Skeletal muscle tissue (tissue), 3 donors: ENCODE measurements at regions not wholly inside any gene's neighbourhood (a gene's known extent, or its start where the extent isn't known, plus 50 kb on each side); places are given as distances from the start of the nearest gene placed in this dataset.

Experiments
- H3K27ac ChIP-seq: one replicate; pipeline ENCODE4 v1.7.0; 2013; ENCODE audit warnings: mild to moderate bottlenecking, low read depth, low read length, inconsistent platforms
- H3K27me3 ChIP-seq, 3 donors: one replicate each; pipeline ENCODE4 v1.7.0; 2013; ENCODE audit warnings: low read length in 3 of 3; ENCODE audit not compliant: control insufficient read depth in 3 of 3, insufficient read depth in 3 of 3
- H3K36me3 ChIP-seq, 3 donors: one replicate each; pipeline ENCODE4 v1.7.0; 2013; ENCODE audit warnings: low read length in 3 of 3; ENCODE audit not compliant: control insufficient read depth in 3 of 3, insufficient read depth in 3 of 3
- H3K4me1 ChIP-seq, 3 donors: one replicate each; pipeline ENCODE4 v1.7.0; 2013; ENCODE audit warnings: low read length in 3 of 3, mild to moderate bottlenecking in 3 of 3; ENCODE audit not compliant: control insufficient read depth in 3 of 3, insufficient read depth in 3 of 3
- H3K4me3 ChIP-seq, 3 donors: one replicate each; pipeline ENCODE4 v1.7.0; 2013; ENCODE audit warnings: low read length in 3 of 3
- H3K9ac ChIP-seq, 3 donors: one replicate each; pipeline ENCODE4 v1.7.0; 2013; ENCODE audit warnings: low read length in 3 of 3, mild to moderate bottlenecking in 3 of 3, moderate library complexity in 2 of 3, low read depth in 1 of 3
- H3K9me3 ChIP-seq, 3 donors: one replicate each; pipeline ENCODE4 v1.7.0; 2013; ENCODE audit warnings: low read length in 3 of 3; ENCODE audit not compliant: control insufficient read depth in 3 of 3
- donor health status: Osteomylitis.

DNA sequence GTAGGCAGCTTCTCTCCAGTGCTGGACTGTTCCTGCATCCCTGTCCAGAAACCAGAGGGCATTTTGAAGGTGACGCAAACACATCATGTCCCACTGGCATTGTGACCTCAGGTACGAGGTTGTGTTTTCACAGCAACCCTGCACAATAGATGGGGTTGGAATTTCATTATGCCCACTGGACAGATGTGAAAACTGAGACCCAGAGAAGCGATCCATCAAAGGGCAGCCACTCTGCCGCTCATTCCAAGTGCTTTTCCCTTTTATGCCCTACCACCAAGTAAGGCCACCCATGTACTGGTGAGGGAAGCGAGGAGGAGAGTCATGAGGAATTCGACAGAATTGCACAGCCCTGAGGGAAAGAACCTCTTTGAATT is 63.3 kb downstream of the CALML3 start:
- Histone ChIP-seq H3K9ac (no peak overlapping the region), H3K27me3 (no peaks in the 10 kb centered on the region), H3K9me3 (no peaks in the 10 kb centered on the region), H3K4me3 (no peak overlapping the region), H3K36me3 (no peaks in the 10 kb centered on the region), H3K27ac (no peak overlapping the region), H3K4me1 (peaks cover 19 to 27% (median 23%) of the 10 kb centered on the region in 3 donors)

DNA sequence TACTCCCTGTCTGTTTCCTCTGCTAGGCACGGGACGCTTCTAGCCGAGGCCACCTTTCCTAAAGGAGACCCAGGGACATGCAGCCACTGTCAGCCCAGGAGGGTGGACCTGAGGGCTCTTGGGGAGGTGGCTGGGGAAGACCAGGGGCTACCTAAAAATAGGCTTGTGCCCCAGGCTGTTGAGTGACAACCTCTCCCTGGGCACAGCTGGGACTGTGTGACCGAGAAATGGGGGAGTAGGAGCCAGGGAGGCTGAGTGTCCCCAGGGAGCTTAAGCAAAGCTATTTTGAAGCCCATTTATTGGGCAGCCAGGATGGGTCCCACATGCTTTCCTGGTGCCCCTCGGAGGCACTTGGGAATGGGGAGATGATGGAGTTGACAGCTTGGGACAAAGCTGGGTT is 63.8 kb downstream of the CALML3 start:
- Histone ChIP-seq H3K36me3 (no peaks in the 10 kb centered on the region), H3K9ac (peak overlapping the region in 1 of 3 donors; percentile 33), H3K4me1 (peaks cover 19 to 27% (median 23%) of the 10 kb centered on the region in 3 donors), H3K27me3 (no peaks in the 10 kb centered on the region), H3K4me3 (no peak overlapping the region), H3K27ac (no peak overlapping the region), H3K9me3 (no peaks in the 10 kb centered on the region)
